NCI-H146 (cell line): ENCODE measurements at regions not wholly inside any gene's neighbourhood (a gene's known extent, or its start where the extent isn't known, plus 50 kb on each side); places are given as distances from the start of the nearest gene placed in this dataset.

Source experiments
- DNase-seq: peaks from one replicate; lab custom pipeline; 2025; lab: John Stamatoyannopoulos, UW

- peak; percentile 65 for DNase-seq
Measured at GRCh38 chr6:40719671-40720374, 132.7 kb upstream of the LRFN2 start.

- no peak for DNase-seq
Measured at GRCh38 chr6:40718401-40718800, 131.2 kb upstream of the LRFN2 start.

- no peak for DNase-seq
Measured at GRCh38 chr6:40717411-40718057, 130.4 kb upstream of the LRFN2 start.

DNA sequence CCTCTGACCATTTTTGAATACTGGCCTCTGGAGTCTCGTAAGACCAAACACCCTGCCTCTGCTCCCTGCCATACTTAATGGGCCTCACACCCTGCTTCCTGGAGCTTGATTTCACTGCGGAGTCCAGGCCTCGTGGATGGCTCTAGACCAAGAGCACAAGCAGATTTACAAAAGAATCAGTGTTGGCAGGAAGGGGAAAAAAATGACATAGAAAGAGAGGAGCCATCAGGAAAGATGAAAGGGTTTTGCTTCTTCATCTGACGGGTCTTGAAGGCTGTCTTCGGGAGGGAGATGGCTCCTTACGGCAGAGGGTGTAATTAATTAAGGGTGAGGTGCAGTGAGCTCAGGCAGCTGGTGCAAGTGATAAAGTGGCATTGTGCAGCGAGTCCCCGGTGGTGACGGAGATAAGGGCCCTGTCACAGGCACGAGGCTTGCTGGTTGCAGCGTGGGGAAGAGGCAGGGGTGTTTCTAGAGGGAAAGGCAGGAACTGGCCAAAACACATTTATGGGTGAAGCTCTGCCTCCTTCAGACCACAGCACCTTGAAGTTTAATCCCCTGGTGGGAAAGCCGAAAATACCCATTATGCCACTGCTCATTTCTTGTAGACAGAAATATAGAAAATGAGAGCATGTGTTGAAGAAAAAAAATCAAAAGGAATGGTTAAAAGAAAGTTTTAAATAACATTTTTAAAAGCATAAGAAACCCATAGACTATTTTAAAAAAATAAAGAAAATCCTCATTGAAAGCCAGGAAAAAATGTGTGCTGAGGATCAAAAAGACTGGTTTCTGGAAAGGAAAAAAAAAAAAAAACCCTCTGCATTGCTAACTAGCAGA lies 128.6 kb upstream of the LRFN2 start:
- DNase-seq: peak; percentile 84

GRCh38 chr6:40714576-40715564 lies 127.7 kb upstream of the LRFN2 start:
- DNase-seq: peak; percentile 99

GRCh38 chr6:40714143-40714542 lies 127.0 kb upstream of the LRFN2 start:
- DNase-seq: peak; percentile 49

- no peak for DNase-seq
Measured at GRCh38 chr6:40713002-40713719, 126.0 kb upstream of the LRFN2 start.

- DNase-seq: peak; percentile 83
Measured at GRCh38 chr6:40710626-40711330, 123.6 kb upstream of the LRFN2 start.

DNA sequence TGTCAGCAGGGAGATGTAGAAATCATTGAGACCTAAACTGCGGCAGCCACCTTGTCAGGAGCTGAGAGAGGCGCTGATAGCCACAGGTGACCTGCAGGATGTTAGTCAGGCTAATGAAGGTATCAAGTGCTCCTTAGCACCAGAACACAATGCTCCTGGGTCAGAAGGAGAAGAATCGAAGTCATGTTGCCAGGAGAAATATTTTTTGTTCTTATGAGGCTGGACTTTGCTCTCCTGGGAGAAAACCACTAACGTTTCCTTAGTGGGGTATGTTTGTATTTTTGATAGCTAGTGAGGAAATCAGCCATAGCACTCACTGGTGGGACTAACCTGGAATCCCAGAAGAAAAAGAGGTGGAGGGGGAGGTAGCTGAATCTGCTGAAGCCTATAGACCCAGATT lies 120.9 kb upstream of the LRFN2 start:
- no peak for DNase-seq

- DNase-seq: peak; percentile 89
Measured at GRCh38 chr6:40706178-40706577, 119.0 kb upstream of the LRFN2 start.

- DNase-seq: no peak
Measured at GRCh38 chr6:40705354-40705753, 118.2 kb upstream of the LRFN2 start.

DNA sequence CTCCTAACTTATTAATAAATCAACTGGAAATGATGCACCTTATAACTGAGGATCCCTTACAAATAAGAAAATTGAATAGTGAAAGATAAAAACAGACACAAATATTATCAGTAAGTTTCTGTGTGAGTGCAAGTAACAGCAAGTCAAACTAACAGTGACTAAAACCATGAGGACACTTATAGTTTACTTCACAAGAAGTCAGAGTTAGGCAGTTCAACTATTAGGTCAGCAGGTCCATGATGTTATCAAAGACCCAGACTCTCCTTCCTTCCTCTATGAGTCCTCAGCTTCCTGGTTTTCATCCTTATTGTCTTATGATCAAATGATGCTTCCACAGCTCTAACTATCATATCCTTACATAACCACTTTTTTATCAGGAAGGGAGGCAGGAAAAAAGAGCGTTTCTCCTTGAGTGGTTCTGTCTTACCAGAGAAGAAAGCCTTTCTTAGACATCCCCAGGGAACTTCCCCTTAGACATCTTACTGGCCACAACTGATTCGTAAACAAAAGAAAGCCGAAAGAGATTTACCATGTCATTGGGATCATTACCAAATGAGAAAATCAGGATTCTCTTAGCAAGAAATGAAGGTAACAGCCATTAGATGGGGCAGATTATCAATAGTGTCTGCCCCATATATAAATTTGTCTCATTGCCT lies 114.3 kb upstream of the LRFN2 start:
- no peak for DNase-seq

DNA sequence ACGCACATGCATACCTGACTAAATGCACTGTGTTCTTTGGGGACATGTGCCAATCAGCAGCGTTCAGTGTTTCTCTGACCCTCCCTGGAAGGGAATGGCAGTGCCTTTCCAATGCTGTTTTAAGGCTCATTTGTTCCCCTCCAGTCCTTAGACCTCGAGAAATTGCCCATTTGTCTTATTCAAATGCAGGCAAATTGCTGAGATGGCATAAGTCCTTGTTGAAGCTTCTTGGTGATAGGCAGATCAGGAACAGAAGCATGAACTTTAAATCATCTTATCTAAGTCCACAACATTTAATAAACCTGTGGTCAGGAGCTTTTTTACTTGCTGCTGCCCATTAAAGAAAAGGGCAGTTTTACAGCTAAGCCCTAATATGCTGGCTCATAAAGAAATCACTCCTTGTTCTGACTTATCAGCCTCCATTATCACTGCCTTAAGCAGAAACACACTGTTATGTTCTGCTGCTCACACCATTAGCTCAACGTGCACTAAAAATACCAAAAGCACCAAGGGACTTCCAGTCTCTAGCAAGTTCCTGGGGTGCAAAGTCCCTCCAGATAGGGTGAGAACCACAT lies 112.9 kb upstream of the LRFN2 start:
- DNase-seq: no peak

- DNase-seq: peak; percentile 69
Measured at GRCh38 chr6:40695750-40696415, 108.7 kb upstream of the LRFN2 start.

DNA sequence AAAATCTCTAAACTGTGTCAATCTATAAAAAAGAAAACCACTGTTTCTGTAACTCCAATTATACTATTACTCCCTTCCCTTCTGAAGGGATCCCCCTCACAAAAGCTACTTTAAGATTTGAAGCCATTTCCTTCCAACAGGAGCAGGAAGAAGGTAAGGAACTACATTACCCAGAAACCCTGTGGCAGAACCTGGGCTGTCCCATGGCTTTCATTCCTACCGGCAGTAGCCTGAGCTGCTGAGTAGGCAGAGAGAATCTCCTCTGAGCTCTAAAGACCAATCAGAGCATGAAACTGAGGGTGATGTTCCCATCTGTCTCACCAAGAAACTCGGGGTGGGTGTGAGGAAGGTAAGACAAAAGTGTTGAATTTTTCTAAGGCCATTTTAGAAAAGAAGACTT lies 108.0 kb upstream of the LRFN2 start:
- DNase-seq: no peak

DNA sequence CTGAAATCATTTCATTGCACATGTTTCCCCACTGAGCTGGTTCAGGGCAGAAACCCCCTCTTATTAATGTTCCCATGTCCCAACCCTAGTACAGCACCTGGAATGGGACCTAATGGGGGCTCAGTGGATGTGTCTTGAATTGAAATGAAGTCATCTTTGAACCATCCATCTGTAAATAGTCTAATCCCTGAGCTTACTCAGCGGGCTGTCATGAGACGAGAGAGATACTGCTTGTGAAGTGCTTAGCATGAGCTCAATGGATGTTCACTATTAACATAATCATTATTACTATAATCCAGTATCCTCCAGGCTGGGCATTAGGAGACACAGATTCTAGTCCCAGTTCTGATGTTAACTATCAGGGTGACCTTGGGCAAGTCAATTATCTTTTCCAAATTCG lies 106.6 kb upstream of the LRFN2 start:
- no peak for DNase-seq

DNA sequence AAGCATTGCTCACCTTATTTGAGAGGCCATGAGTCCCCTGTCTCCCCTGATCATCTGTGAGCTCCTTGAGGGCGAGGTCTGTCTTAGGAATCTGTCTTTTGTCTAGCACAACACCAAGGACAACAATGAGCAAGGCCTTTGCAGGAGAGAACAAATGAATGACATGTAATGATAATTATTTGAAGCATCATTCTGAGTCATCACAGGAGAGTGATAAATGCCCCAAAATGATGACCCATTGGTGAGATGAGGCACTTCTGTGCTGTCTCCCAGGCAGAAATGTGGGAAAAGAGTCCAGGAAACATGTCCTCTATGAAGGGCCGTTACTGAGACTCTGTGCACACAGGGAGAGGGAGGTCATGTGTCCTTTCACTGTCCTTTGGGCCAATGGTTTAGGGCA lies 105.2 kb upstream of the LRFN2 start:
- DNase-seq: no peak

DNA sequence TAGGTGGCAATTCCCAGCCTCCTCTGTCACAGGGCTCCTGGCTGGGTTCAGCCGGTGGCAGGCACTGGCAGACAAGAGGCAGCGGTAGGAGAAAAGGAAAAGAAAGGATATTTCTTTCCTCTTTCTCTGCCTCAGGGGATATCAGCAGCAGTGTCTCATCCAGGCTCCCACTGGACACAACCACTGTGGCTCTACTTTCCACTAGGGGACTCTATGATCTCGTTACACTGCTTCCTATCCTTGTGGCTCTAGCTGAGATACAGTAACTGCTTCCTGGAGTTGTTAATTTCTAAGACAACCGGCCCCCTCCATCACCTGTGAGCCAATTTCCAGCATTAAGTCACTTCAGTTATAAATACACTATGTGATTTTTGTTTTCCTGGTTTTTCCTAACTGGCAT lies 102.0 kb upstream of the LRFN2 start:
- DNase-seq: no peak

DNA sequence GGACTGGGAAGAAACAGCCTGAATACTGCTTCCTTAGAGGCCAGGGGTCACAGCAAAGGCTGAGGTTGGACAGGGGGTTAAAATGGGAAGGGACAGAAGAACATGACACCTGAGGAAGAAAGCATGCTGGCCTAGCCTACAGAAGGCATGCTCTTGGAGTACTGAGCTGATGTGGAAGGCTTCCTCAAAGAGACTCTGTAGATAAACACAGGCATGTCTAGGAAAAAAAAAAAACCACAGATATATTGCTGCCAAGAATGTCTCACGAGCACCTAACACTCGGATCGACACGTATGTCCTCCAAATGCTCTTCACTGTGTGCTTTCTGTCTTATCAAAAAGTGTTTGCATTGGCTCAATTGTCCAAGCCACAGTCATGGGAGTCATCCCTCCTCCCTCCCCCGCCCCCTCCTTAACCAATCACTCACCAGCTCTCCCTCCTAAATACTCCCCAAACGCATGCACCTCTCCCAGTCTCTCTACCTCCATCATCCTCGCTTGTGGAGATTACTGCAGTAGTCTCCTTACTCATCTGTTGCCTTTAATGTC lies 101.1 kb upstream of the LRFN2 start:
- no peak for DNase-seq
